SU-DHL-6 (cell line): ENCODE measurements at regions not wholly inside any gene's neighbourhood (a gene's known extent, or its start where the extent isn't known, plus 50 kb on each side); places are given as distances from the start of the nearest gene placed in this dataset.

ENCODE experiments used
- EZH2phosphoT487 ChIP-seq: fragments of 200-600 bp; sonication (generic), shearing (Covaris generic); conservative IDR thresholded peaks from 2 replicates; pipeline ENCODE4 v1.6.1; 2018; ENCODE audit warnings: mild to moderate bottlenecking, antibody characterized with exemption, low read length, moderate library complexity, mixed read lengths
- TF ChIP-seq, protein P1 (sequence below): fragments of 200-600 bp; sonication (generic); IDR thresholded peaks from one replicate; pipeline ENCODE4 v1.5.1; 2017; ENCODE audit warnings: antibody characterized with exemption, mild to moderate bottlenecking, low read length, moderate library complexity; ENCODE audit not compliant: insufficient read depth, poor library complexity, severe bottlenecking

DNA sequence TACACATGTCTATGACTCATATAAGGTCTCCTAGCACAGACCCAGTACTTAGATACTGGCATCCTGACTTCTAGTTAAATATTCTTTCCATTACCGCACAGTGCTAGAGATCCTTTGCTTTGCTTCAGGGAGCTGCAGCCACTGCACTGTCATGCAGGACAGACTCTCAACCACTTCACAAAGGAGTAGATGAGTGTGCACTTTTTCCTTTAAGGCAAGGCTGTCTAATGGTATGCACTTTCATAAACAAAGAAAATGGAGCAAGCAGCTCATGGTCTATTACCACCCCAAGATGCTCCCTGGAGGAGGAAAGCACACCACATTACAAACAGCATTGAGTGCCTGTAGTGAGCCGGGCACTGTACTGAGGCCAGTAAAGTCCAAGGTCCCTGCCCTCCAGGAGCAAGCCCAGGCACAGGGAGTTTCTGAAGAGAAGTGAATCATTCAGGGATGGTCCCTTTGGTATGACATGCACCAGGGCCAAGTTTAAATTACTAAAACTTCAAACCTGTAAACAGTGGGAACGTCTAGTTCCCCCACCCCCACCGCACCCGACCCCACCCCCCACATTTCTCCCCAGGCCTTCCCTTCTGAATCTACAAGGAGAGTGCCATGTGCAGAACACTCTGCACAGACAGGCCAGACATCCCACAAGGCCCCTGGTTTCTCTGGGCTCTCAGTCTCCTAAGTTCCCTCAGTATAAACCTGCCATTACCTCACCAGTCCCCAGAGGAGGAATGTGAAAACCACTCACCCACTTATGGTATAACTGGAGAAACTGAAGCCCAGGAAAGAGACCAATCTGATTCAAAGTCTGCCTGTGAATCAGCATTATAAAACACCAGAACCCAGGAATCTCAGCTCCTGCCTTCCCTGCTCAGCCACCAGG is 107.8 kb upstream of the BCL6 start:
- TF ChIP-seq, protein P1, sequence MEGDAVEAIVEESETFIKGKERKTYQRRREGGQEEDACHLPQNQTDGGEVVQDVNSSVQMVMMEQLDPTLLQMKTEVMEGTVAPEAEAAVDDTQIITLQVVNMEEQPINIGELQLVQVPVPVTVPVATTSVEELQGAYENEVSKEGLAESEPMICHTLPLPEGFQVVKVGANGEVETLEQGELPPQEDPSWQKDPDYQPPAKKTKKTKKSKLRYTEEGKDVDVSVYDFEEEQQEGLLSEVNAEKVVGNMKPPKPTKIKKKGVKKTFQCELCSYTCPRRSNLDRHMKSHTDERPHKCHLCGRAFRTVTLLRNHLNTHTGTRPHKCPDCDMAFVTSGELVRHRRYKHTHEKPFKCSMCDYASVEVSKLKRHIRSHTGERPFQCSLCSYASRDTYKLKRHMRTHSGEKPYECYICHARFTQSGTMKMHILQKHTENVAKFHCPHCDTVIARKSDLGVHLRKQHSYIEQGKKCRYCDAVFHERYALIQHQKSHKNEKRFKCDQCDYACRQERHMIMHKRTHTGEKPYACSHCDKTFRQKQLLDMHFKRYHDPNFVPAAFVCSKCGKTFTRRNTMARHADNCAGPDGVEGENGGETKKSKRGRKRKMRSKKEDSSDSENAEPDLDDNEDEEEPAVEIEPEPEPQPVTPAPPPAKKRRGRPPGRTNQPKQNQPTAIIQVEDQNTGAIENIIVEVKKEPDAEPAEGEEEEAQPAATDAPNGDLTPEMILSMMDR, result no peak
- TF ChIP-seq EZH2phosphoT487, result no peak
